ENCODE measurements at regions not wholly inside any gene's neighbourhood (a gene's known extent, or its start where the extent isn't known, plus 50 kb on each side); places are given as distances from the start of the nearest gene placed in this dataset.
"Not testable (repeated sequence)": the region's sequence is repeated elsewhere in the genome, so short reads cannot be mapped to it uniquely, and the experiment has no call there.

DNA sequence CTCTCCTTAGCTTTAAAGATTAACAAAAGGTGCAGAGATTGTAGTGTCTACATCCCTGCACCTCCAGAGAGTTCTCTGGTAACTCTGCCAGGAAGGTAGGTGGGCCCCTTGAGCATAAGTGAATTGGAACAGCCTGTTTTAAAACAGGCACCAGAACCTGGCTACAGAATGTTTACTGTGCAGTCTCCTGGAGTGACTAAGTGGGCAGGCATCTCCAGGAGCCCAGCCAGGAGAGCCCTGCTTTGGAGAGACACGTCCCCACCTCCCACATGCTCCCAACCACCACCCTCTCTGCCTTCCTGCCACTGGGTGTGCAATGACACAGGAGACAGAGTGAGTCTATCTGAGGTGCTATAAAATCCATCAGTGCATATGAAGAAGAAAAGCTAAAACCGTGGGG, 110.3 kb upstream of the EYA4 start:
- WGBS = 14% methylated on average over 2 of the region's 2 CpGs
- no peaks in the 10 kb centered on the region for H3K36me3 ChIP-seq

DNA sequence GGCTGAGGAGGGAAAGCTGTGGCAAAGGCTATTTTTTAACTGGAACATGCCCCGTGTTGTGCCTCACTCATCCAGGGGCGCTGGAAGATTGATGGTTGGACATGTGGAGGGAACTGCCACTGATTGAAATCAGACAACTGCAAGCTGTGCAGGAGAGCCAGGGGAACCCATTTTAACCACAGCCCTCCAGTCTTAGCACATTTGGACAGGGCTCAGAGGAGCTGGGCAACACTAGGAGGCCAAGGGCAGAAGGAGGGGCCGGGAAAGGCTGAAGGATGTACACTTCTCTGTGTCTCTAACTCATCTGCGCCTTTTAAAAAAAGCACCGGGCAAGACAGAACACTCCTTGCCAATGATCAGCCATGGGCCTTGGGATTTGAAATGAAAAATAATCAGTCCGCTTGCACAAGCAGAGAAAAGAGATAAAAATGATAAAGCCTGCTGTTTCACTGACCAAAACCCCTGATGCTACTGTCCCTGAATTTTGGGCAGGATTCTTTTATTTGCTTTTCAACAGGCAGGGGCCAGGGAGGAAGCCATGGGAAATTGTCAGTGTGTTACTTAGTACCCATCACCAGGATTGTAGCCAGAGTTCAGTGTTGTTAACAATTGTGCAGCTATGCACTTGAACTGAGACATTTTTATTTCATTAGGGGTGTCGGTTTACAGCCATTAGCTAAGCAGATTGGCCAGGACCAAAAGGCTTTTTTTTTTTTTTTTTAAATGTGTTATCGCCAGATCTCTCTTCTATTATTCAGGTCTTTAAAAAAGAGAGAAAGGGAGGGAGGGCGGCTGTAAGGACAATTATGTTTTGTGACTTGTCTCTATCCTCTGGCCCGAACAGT, 109.3 kb upstream of the EYA4 start:
- intact Hi-C loops (cut with DNase I) = loop anchor here (5.0 kb wide), 1 partner anchor 110 kb away; the partner anchor contains the start of gene EYA4
- H3K36me3 ChIP-seq = no peaks in the 10 kb centered on the region
- H3K4me1 ChIP-seq (replicated peaks) = no peaks in the 10 kb centered on the region
- no peaks in the 10 kb centered on the region for H3K27me3 ChIP-seq (replicated peaks; ENCODE audit: insufficient read depth)
- H3K27ac ChIP-seq = peak overlapping the region; percentile 41 to 52
- DNase-seq (ENCODE audit: low spot score) = peak; percentile 8
- TF ChIP-seq POLR2A (IDR thresholded peaks at IDR 0.05) (no peak), POLR2AphosphoS5 (IDR thresholded peaks at IDR 0.05) (no peak), CTCF (IDR thresholded peaks at IDR 0.05) (no peak)
- H3K4me3 ChIP-seq = no peak overlapping the region
- WGBS = 24% methylated on average over 10 of the region's 10 CpGs
- H3K9me3 ChIP-seq = no peaks in the 10 kb centered on the region

More for the DNA sequence above, 110.3 kb upstream of the EYA4 start:
- no peaks in the 10 kb centered on the region for H3K9me3 ChIP-seq
- intact Hi-C loops (cut with DNase I) = loop anchor here (5.0 kb wide), 1 partner anchor 111 kb away; the partner anchor contains the start of gene EYA4
- H3K27me3 ChIP-seq (replicated peaks; ENCODE audit: insufficient read depth) = no peaks in the 10 kb centered on the region
- no peaks in the 10 kb centered on the region for H3K4me1 ChIP-seq (replicated peaks)
- TF ChIP-seq CTCF (IDR thresholded peaks at IDR 0.05) (peak in 1 of 4 experiments; percentile 22), POLR2A (IDR thresholded peaks at IDR 0.05) (no peak), POLR2AphosphoS5 (IDR thresholded peaks at IDR 0.05) (peak; percentile 59)
- DNase-seq (ENCODE audit: low spot score) = peak; percentile 69
- H3K4me3 ChIP-seq = no peak overlapping the region
- H3K27ac ChIP-seq = peak overlapping the region in 1 of 2 donors; percentile 55

GRCh38 chr6:133132466-133132971, 108.6 kb upstream of the EYA4 start:
- Histone ChIP-seq H3K4me1 (replicated peaks) (no peaks in the 10 kb centered on the region), H3K4me3 (no peak overlapping the region), H3K9me3 (no peaks in the 10 kb centered on the region), H3K27me3 (replicated peaks; ENCODE audit: insufficient read depth) (no peaks in the 10 kb centered on the region), H3K27ac (peak overlapping the region; percentile 41 to 52), H3K36me3 (no peaks in the 10 kb centered on the region)
- intact Hi-C loops (cut with DNase I) = loop anchor here (5.0 kb wide), 1 partner anchor 110 kb away; the partner anchor contains the start of gene EYA4
- DNase-seq (ENCODE audit: low spot score) = no peak
- TF ChIP-seq CTCF (IDR thresholded peaks at IDR 0.05) (no peak), POLR2AphosphoS5 (IDR thresholded peaks at IDR 0.05) (no peak), POLR2A (IDR thresholded peaks at IDR 0.05) (no peak)
- WGBS = 38% methylated on average over 12 of the region's 12 CpGs

- 3% methylated on average over 1 of the region's 1 CpG for WGBS
- TF ChIP-seq CTCF (IDR thresholded peaks at IDR 0.05) (no peak), POLR2A (IDR thresholded peaks at IDR 0.05) (no peak), POLR2AphosphoS5 (IDR thresholded peaks at IDR 0.05) (no peak)
- no peak for DNase-seq (ENCODE audit: low spot score)
- Histone ChIP-seq H3K4me3 (no peak overlapping the region), H3K4me1 (replicated peaks) (no peaks in the 10 kb centered on the region), H3K27me3 (replicated peaks; ENCODE audit: insufficient read depth) (no peaks in the 10 kb centered on the region), H3K27ac (no peak overlapping the region), H3K36me3 (no peaks in the 10 kb centered on the region), H3K9me3 (no peaks in the 10 kb centered on the region)
- intact Hi-C loops (cut with DNase I) = no loop called here
Observed at GRCh38 chr6:133136177-133136880, 104.8 kb upstream of the EYA4 start.

DNA sequence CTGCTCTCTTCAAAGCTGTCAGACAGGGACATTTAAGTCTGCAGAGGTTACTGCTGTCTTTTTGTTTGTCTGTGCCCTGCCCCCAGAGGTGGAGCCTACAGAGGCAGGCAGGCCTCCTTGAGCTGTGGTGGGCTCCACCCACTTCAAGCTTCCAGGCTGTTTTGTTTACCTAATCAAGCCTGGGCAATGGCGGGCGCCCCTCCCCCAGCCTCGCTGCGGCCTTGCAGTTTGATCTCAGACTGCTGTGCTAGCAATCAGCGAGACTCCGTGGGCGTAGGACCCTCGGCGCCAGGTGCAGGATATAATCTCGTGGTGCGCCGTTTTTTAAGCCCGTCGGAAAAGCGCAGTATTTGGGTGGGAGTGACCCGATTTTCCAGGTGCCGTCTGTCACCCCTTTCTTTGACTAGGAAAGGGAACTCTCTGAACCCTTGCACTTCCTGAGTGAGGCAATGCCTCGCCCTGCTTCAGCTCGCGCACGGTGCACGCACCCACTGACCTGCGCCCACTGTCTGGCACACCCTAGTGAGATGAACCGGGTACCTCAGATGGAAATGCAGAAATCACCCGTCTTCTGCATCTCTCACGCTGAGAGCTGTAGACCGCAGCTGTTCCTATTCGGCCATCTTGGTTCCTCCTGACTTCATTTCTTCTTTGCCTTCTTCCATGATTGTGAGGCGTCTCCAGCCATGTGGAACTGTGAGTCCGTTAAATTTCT, 93.5 kb upstream of the EYA4 start:
- H3K4me1 ChIP-seq (replicated peaks); DNase-seq (ENCODE audit: low spot score); H3K36me3 ChIP-seq; H3K4me3 ChIP-seq; H3K27ac ChIP-seq; H3K9me3 ChIP-seq; intact Hi-C loops (cut with DNase I); H3K27me3 ChIP-seq (replicated peaks; ENCODE audit: insufficient read depth): not testable (repeated sequence)
- WGBS = 89% methylated on average over 30 of the region's 30 CpGs

All from prostate gland (tissue), 2 donors.